ENCODE measurements at regions not wholly inside any gene's neighbourhood (a gene's known extent, or its start where the extent isn't known, plus 50 kb on each side); places are given as distances from the start of the nearest gene placed in this dataset.

DNA sequence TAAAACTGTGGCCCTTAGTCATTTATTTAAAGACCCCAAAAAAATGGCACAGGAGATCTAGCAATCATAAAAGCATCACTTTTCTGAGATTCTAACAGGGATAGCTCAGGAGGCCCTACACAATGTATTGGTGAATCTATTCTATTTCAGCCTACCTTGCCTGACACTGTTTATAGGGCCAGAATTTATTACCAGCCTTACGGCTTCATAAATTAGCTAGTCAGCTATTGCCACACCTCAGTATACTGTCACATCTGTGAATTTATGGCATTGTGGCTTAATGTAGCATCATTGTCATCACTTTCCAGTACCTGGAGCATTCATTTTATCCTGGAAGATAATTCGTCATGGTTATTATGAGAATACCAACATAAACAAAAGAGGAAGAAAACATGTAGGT, 121.2 kb upstream of the ERG start:
- POLR2A ChIA-PET = no interaction called here
- no peaks in the 10 kb centered on the region for H3K36me3 ChIP-seq (ENCODE audit: control insufficient read depth in 2 of 2, insufficient read depth in 2 of 2, low read length in 1 of 2)
- no peak overlapping the region for H3K4me2 ChIP-seq (ENCODE audit: control insufficient read depth, insufficient read depth)
- CTCF ChIA-PET = no interaction called here
- no peaks in the 10 kb centered on the region for H4K20me1 ChIP-seq (ENCODE audit: control insufficient read depth, insufficient read depth)
- no peak overlapping the region for H3K4me3 ChIP-seq
- no peaks in the 10 kb centered on the region for H3K79me2 ChIP-seq (ENCODE audit: control insufficient read depth, insufficient read depth, low read length)
- TF ChIP-seq MEF2A (IDR thresholded peaks at IDR 0.05; ENCODE audit: insufficient read depth, low read depth, low read length) = no peak
- no peak for TF ChIP-seq EZH2 (IDR thresholded peaks at IDR 0.05; ENCODE audit: borderline replicate concordance, control insufficient read depth, low read depth, low read length)
- TF ChIP-seq NR2F1 (conservative IDR thresholded peaks at IDR 0.05) = no peak
- no peak for TF ChIP-seq FOS (IDR thresholded peaks at IDR 0.05; ENCODE audit: borderline replicate concordance, extremely low read depth, insufficient read length)
- TF ChIP-seq KLF5 (IDR thresholded peaks at IDR 0.05; ENCODE audit: partially characterized antibody) = no peak
- TF ChIP-seq NKRF (conservative IDR thresholded peaks at IDR 0.05) = no peak
- TF ChIP-seq RBBP5 (conservative IDR thresholded peaks at IDR 0.05) = no peak
- TF ChIP-seq MYB (IDR thresholded peaks at IDR 0.05; ENCODE audit: borderline replicate concordance, low read depth, low read length) = no peak
- no peak for TF ChIP-seq ZBTB4 (CRISPR knock-in tag; IDR thresholded peaks at IDR 0.05)
- TF ChIP-seq, protein P1, sequence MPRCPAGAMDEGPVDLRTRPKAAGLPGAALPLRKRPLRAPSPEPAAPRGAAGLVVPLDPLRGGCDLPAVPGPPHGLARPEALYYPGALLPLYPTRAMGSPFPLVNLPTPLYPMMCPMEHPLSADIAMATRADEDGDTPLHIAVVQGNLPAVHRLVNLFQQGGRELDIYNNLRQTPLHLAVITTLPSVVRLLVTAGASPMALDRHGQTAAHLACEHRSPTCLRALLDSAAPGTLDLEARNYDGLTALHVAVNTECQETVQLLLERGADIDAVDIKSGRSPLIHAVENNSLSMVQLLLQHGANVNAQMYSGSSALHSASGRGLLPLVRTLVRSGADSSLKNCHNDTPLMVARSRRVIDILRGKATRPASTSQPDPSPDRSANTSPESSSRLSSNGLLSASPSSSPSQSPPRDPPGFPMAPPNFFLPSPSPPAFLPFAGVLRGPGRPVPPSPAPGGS (IDR thresholded peaks at IDR 0.05; ENCODE audit: borderline replicate concordance, insufficient read depth, low read depth, low read length, poor library complexity, severe bottlenecking) = no peak
- H2AFZ ChIP-seq (ENCODE audit: control insufficient read depth, low read depth, low read length) = no peak overlapping the region
- H3K27me3 ChIP-seq (replicated peaks in 1 of 2; ENCODE audit: control insufficient read depth in 2 of 2, insufficient read depth in 2 of 2, low read length in 1 of 2) = no peaks in the 10 kb centered on the region; a peak in 1 of 4 replicates
- SMC1A ChIA-PET (ENCODE audit: uncharacterized antibody, unreplicated experiment) = no interaction called here
- ATAC-seq (no peak), DNase-seq (ENCODE audit: low read depth, low spot score) (no peak), FAIRE-seq (no peak)
- H3K4me1 ChIP-seq (ENCODE audit: control insufficient read depth, insufficient read depth, low read length) = no peaks in the 10 kb centered on the region
- no peak overlapping the region for H3K27ac ChIP-seq (ENCODE audit: control insufficient read depth, insufficient read depth)
- no peaks in the 10 kb centered on the region for H3K9me3 ChIP-seq (replicated peaks; ENCODE audit: control insufficient read depth, insufficient read depth, low read length)
- WGBS (ENCODE audit: insufficient coverage, insufficient replicate concordance, low lambda C conversion rate, missing lambda C conversion rate) = 32% methylated on average over 2 of the region's 2 CpGs
- no TSS peak for BruUV-seq (replicated peaks)
- intact Hi-C loops (cut with micrococcal nuclease; ENCODE audit: unreplicated experiment) (no loop called here), in situ Hi-C loops (cut with MboI) (no loop called here)
- RAD21 ChIA-PET (ENCODE audit: unreplicated experiment) = no interaction called here
- H3K9ac ChIP-seq (ENCODE audit: control insufficient read depth, insufficient read depth, low read length) = no peak overlapping the region
